SHP77 treated with DMSO at 0.1 percent for 48 hours (cell line): ENCODE measurements at regions not wholly inside any gene's neighbourhood (a gene's known extent, or its start where the extent isn't known, plus 50 kb on each side); places are given as distances from the start of the nearest gene placed in this dataset.
"Not testable (repeated sequence)": the region's sequence is repeated elsewhere in the genome, so short reads cannot be mapped to it uniquely, and the experiment has no call there.

ENCODE experiments used
- DNase-seq: peaks from one replicate; lab custom pipeline; 2025; lab: John Stamatoyannopoulos, UW

DNA sequence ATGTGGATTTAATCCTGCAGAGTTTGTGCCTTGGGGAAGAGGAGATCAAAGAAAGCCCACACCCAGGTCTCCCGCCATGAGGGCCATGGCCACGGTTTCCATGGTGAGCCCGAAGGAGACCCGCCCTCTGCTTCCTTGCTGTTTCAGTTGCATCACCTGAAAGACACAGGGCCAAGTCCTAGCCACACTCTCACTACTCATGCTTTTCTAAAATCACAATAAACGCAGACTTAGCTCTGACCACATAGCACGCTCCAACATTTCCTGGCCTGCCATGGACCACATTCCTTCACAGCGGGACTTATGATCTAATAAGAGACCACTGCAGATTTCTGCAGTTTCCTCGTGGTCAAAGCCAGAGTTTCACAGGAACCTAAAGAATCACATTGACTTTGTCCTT lies 426.0 kb upstream of the NR3C2 start:
- no peak for DNase-seq

DNA sequence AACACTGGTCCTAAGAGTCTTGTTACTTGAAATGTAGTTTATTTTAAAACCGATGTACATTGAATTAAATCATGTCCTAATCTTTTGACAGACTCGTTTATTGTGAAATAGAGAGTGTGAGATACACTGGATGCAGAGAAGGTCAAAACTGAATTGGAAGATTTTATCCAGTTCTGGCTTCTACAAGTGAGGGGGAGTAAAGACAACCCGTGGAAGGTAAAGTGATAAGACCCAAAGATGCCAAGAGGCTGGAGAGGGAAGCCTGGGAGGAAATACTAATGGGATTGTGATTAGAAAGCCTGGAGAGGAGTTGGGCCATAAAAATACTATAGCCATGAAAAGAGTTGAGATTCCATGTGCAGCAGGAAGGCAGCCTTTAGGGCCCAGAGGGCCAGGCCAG lies 424.5 kb upstream of the NR3C2 start:
- DNase-seq, result no peak

DNA sequence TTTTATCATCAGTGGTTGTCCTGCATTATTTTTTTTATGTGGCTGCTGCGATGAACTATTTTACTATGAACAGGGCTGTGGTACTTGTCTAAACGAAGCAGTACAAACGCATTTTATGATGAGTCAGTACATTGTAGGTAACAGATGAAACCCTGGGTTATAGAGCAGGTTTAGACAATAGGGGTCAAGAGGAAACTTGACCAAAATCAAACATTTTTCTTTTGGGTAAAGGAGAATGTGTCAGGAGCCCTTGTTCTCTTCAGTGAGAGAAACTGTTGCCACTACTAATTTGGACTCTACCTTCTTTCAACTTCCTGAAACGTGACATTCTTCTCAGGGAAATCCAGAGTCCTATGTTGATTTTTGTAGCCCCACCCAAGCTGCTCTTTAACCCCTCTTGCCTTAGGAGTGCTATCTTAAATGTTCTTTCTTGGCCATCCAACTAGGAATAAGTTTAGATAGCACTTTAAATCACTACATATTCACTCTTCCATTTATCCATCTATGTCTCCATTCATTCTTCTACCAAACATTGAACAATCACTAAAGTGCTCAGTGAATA lies 415.8 kb upstream of the NR3C2 start:
- no peak for DNase-seq

DNA sequence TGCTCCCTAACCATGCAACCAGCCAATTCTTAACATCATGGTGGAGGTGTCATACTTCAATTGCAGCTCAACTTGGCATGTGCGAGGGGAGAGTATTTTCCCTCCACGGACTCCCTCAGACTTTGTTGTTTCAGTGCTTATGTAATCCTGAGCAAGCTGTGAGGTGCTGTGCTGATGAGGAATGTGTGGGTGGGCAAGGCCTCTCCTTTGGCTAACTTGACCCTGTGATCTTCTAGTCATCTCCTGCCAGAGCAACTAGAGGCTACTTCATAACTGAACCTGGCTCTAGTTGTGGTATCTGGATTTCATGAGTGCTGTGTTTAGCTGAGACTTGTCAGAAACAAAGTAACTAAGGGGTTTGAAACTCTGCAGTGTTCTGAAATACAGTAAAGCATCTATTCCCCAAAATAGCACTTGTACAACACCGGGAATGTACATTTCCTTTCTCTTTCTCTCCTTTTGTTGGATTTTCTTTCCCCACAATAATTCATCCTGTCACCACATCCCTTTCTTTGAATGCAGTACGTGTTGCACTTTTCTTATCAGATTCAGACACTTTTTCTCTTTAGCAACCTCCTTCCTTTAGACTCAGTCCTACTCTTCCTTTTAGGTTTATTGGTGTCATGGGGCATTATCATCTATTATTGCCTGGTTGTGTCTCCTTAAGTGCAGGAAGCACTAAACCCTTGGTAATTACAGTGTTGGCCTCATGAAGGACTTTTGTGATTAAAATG lies 415.2 kb upstream of the NR3C2 start:
- DNase-seq, result no peak

DNA sequence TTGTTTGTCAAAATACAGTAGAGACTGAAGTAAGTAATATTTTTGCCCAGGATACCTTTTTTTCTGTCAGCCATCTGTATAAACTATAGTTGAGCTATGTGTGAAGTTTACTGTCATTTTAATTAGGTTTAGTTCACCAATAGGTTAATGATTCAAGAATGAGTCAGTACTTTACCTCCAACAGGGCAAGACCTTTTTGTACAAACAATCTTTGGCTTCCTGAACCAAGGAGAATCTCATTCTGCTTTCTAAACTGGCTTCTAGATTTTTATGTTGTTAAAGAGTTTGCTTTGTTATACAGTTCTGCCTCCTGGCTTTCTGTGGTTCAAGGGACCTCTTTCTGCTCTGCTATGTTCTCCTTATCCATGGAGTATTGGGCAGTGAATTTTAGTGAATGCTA lies 412.0 kb upstream of the NR3C2 start:
- DNase-seq, result no peak

DNA sequence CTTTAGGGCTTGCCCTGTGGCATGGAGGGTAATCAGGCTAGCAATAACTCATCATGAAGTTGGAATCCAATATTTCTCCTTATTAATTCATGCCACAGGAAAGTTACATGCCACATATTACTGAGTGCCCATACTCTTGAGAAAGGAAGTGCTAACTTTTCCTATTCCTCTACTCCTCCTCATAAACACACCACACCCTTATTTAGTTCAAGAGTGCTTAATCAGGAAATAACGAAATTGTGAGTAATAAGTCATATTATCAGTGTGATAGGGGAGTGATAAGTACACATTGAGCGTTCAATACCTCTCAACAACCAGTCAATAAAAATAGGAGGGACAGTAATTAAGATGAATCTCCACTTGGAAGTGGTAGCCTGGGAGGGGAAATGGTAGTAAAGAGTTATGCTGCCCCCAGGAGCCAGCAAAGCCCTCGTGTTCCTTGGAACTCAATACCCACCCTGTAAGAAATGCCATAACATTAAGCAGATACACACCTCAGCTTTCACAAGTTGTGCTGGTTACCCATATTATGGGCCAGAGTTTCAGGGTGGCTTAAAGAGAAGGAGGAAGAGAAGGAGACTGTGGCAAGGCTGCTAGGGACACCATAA lies 410.0 kb upstream of the NR3C2 start:
- DNase-seq, result no peak

DNA sequence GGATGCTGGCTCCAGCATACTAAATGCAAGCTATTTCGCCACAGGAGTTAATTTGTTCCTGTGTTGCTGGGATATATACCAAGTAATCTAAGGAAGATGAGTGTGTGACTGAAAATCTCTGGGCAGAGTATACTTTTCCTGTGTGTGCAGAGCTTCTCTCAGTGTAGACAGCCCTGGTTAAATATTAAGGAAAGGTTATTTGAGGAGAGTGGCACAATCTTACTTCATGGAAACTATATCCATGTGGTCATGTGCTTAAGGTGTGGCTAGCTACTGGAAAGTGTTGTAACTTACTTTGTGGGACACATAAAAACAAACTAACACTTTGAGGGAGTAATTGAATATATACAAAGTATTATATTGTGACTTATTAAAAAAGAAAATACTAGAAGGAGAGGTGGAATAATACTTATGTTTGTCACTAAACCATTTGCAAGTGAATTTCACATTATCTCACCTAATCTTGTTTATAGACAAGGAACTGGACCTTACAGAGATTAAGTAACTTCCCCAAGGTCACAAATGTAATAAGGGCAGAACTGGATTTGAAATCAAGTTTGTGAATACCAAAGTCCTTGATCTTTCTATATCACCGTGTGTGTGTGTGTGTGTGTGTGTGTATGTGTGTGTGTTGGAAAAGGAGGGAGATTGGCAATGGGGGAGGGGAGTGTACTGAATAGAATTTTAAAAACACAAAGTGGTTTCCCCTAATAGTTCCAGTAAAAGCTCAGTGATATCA lies 408.2 kb upstream of the NR3C2 start:
- DNase-seq, result no peak

DNA sequence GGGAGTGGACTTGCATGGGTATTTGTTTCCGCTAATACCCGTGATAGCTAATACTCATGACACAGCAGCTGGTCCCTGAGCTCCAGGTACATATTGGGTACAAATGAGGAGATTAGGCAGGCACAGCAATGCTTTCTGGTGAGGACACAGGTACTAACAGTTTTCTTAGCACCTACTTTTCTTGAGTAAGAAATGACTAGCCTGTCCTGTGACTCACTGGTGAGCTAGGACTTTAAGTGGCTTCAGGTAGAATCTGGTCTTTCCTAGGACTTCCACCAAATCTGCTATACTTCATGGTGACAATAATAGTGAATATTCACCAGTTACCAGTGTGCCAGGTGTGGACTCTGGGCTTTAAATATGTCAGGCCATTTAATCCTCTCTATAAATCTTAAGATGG lies 407.4 kb upstream of the NR3C2 start:
- DNase-seq, result no peak

DNA sequence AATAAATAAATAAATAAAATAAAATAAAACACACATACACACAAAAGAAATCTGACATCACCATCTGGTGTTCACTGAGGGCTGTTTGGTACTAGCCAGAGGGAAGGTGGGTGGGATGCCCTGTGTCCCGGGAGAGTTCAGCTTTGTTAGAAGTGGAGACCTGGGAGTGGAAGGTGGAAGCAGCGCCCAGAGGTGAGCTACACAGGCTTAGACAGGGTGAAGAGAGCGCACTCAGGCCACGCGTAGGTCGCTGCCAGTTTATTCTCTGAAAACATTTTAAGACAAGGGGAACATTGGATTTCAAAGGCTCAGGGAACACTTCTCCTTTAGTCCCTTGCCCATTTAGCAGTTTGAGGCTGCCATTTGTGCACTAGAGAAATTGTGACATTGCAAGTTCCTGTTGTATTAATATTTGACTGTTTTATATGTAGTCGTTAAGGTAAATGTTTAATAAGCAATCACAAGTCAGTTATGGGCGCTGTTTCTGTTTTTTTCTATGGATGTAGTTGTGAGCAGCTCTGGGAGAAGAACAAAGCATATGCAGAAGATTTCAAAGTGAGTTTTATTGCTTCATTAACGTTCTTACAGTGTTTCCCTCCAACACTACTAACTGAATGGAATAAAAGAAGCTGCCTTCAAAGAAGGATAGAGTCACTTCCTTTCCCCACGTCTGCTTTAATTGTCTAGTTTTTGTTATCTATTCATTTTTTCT lies 405.5 kb upstream of the NR3C2 start:
- no peak for DNase-seq

DNA sequence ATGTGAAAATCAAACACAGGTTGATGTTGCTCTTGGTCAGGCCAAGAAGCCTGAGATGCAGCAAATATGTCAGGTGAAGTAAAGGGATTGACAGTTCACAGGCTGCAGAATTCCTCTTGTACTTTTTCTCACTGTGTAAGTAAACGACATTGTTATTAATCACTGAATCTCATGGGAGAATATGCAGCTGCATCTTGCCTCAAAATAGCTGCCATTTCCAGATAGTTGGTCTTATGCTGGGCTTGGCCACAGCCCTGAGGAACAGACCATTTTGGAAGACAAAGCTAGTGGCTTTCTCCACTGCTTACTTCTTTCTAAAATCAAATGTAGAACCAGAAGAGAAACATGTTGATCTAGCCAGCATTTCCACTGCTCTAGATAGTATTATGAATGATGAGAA lies 403.4 kb upstream of the NR3C2 start:
- DNase-seq, result no peak

DNA sequence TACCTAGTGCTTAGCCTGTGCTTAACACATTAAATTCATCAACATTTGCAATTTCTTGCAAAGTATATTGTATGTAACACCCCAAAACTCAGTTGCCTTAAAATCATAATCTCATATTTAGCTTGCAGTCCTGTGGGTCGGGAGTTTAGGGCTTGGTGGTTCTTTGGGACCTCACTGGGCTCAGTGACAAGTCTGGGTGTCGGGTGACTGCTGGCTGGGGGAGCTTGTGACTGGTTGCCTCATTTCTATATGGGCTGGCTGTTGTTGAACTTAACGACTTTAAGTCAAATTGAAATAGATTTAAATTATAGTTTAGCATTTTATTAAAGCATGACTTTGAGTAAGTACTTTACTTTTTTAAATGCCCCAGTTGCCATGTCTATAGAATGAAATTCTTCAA lies 401.4 kb upstream of the NR3C2 start:
- no peak for DNase-seq

DNA sequence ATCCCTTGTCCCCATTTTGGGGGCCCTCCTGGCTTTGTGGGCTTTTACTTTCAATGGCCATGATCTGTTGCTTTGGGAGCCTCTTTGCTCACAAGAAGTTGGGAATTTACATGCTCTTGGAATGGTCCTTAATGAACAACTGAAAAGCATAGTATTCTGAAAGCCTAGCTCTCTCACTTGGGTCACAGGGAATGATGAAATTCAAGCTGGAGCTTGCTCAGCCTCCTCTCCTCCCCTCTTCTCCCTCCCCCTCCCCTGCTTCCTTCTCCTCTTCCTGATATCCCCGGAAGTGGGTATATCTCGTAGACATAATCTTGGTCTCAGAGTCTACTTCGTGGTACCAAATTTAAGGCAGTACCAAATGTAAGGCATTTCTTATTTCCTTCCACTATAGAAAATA lies 400.6 kb upstream of the NR3C2 start:
- no peak for DNase-seq

DNA sequence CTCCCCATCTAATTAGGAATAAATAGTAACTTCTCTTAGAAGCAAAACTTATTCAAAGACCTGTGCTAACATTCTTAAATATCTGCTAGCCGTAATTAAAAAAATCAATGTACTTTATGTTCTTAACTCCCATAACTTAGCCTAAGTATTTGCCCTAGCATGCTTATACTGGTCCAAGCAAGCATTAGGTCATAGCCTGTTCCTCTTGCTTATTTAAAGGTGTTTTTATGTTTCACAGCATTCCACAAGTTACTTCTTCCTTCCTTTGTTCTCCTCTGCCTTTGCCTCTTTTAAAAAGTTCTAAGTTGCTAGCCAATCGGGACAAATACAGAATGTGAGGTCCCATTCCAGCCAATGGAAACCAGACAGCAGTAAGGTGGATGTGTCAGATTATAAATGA lies 395.4 kb upstream of the NR3C2 start:
- not testable (repeated sequence) for DNase-seq

DNA sequence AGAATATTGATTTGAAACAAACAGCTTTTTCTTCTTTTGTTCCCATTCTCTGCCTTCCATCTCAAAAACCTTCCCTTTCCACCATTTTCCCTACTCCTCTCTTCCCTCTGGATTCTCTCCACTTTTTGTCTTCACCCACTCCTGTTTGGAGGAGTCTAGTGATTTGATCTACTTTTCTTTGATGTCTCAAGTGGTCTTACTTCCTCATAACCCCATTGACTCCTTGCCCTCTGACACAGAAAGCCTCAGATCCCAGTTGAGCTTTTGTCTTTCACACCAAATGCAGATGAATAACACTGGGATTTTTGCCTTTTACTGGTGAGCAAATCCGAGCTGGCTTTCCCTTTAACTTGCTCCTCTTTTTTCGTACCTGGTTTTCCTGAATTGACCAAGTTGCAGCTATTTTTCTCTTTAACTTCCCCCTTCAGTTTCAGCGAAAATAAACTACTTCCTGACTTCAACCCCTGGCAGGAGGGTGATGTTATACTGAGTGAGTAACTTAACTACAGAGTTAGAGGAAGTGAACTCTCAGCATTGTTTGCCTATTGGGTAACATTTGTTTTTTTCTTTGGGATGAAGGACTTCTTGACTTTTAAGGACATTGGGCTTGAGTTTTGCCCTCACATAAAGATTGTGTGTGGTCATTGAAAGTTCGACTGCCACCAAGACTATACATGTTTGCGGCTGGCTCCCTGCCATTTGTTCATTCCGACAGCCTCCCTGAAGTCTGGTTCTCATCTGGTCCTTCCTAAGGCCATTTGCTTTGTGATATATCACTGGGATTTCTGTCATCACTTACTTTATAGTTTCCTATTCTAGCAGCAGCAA lies 392.8 kb upstream of the NR3C2 start:
- no peak for DNase-seq

DNA sequence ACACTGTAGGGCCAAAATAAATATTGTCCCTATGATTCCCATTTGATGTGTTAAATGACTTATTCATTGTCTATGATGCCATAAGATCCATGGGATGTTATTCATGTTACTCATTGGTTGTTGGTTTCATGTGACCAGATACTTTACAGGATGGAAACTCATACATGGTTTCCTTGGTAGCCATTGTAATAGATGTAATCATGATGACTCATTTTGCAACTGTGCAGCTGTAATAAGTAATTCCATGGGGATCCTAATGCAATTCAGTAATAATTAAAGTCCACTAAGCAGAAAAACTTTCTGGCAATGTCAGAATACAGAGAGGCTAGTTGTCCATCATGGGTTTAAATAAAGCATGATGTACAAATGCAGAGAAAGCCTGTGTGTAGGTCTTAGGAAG lies 389.7 kb upstream of the NR3C2 start:
- DNase-seq, result no peak

DNA sequence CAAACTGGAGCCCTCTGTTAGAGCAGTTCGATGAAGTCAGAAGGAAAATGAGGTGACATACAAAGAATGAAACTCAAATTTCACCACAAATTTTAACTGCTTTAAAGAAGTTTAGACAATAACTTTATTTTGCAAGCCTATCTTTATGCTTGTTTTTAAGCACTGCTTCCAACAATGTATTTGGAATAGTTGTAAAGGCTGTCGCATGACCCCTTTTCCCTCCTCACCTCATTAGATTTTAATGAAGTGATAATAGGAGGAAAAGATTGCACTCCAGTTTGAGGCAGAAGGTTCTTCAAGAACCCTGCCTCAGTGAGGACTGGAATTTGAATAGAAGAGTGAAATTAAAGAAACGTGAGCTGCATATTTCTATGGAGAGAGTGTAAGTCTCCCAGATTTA lies 386.1 kb upstream of the NR3C2 start:
- no peak for DNase-seq

DNA sequence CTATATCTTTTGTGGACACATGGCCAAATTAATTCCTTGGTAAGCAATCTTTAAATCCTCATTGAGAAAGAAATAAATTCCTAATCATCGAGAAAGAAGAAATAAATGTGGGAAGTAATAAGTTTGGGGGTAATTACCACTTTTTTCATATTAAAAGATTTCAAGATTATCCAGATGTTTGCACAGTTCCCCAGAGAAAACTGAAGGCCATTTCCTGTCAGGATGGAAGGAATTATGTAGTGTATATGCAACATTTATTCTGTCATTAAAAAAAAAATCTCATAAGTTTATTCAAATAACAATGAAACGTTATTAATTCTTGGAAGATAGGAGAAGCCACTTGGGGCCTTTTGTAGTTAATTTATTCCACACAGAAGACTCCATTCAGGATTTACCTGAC lies 385.6 kb upstream of the NR3C2 start:
- DNase-seq, result no peak

DNA sequence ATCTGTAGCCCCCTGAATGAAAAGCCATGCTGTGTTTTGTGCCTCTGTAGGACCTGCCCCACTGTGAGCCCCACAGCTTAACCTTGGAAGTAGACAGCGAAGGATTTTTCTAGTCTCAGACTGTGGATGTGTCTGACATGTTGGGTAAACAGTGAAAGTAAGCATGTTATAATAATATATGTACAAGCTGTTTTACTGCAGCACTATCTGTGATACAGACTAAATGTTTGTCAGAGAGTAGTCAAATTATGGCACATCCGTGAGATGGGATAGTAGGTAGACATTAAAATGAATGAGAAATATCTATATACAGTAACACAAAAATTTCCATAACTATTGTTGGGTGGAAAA lies 381.2 kb upstream of the NR3C2 start:
- no peak for DNase-seq

DNA sequence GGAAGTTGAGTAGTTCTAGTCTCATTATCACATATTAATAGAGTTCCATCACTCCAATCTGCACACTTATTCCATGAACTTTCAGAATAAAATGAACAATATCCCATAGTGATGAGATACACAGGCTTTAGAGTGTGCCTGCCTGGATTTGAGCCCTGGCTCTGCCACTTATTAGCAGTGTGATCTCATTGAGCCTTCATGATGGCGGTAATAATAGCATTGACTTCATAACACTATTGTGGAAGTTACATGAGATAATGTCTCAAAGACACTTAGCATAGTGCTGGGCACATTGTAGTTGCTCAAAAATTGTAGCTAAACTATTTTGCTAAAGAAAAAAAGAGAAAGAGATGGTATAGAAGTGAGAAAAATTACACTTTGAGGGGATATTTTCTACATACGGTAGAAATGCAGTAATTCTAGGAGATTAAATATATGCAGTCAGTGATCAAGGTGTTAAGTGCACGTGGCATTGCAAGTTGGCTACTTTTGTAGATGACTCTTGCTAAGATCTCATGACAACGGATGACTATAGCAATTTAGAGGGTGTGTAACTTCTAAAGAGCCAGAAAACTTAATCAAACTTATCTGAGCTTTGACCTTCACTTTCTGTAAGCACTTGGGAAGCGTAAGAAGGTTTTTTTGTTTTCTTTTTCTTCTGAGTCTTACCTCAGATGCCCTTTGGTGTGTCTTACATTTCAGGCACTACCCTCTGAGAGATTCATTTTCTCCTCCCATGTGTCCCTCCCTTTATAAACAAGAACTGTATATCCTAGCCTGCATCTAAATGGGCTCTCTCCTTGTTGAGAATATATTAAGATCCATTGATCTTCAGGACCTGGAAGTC lies 380.6 kb upstream of the NR3C2 start:
- no peak for DNase-seq

DNA sequence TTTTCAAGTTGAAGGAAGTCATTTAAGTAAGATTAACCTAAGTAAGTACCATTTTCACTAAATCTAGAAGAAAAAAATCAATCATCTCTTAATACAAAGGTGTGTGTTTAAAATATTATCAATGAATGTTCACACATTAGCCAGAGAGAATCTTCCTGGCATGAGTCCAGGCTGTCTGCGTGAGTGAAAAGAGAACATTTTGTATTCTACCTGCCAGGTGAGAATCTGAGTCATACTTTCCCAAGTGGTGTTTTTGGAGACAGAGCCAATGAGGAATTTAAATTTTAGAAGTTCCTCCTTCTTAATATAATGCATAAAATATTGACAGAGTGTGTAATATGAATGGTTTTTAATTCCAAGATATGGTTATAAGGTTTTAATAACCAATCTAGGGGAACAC lies 371.8 kb upstream of the NR3C2 start:
- no peak for DNase-seq

DNA sequence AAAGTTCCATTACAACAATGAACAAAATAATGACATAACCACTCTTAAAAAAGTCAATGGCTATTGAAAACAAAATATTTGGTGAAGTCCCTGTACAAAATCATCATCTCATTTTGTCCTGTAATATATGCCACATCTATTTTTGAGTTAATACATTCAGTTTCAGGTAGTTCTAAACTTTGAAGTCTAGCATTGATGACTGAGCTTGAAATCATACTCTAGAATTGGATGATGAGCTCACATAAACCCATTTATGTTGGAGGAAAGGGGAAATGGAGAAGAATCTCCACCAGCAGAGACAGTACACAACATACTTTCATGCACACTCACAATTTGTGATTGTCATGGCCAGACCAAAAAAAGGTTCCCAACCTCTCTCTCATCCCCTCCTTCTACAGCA lies 371.1 kb upstream of the NR3C2 start:
- DNase-seq, result no peak
